ENCODE measurements at regions not wholly inside any gene's neighbourhood (a gene's known extent, or its start where the extent isn't known, plus 50 kb on each side); places are given as distances from the start of the nearest gene placed in this dataset.

DNA sequence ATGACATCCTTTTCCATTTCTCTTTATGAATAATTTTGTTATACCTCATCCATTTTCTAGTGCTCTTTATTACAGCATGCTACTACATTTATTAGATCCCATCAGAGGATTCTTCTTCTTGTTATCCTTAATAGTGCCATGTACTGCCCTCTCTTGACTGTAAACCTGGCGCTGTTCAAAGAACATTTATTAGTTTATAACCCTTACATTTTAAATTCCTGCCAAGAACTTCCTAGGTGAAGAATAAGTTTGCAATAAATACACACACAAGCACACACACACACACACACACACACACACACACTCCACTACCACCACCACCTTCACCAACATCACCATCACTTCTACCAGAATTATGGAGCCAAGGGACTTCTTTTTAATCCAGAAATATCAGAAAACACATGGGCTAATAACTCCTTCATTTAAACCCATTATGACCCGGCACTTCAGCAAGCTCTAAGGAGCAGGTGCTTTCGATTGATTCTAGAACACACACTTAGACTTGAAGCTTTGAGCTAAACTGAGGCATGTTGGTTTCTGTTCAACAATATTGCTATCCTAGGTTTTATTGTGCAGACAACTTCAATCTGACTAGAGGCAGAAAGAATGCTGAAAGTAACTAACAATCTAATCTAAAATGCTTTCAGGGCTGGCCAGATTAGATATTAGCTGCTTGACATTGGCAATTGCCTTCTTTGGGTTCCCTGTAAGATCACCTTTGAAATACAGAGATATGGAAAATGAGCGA lies 556.8 kb downstream of the LMO4 start:
- TF ChIP-seq, protein P1, sequence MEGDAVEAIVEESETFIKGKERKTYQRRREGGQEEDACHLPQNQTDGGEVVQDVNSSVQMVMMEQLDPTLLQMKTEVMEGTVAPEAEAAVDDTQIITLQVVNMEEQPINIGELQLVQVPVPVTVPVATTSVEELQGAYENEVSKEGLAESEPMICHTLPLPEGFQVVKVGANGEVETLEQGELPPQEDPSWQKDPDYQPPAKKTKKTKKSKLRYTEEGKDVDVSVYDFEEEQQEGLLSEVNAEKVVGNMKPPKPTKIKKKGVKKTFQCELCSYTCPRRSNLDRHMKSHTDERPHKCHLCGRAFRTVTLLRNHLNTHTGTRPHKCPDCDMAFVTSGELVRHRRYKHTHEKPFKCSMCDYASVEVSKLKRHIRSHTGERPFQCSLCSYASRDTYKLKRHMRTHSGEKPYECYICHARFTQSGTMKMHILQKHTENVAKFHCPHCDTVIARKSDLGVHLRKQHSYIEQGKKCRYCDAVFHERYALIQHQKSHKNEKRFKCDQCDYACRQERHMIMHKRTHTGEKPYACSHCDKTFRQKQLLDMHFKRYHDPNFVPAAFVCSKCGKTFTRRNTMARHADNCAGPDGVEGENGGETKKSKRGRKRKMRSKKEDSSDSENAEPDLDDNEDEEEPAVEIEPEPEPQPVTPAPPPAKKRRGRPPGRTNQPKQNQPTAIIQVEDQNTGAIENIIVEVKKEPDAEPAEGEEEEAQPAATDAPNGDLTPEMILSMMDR (conservative IDR thresholded peaks at IDR 0.05; ENCODE audit: low read length): no peak
- TF ChIP-seq EZH2phosphoT487 (IDR thresholded peaks at IDR 0.05; ENCODE audit: borderline replicate concordance, low read depth, low read length): no peak

Data from OCI-LY7 (cell line).